Neural cell (in vitro differentiated cells): ENCODE measurements at regions not wholly inside any gene's neighbourhood (a gene's known extent, or its start where the extent isn't known, plus 50 kb on each side); places are given as distances from the start of the nearest gene placed in this dataset.

Source experiments
- EP300 ChIP-seq: fragments of 450-650 bp; conservative IDR thresholded peaks from 2 replicates; pipeline ENCODE4 v1.6.1; 2014; ENCODE audit warnings: antibody characterized with exemption, mild to moderate bottlenecking, moderate library complexity; ENCODE audit not compliant: poor library complexity, severe bottlenecking
- EZH2 ChIP-seq: fragments of 200-600, 300-800 bp; shearing (Covaris generic), sonication (generic); IDR thresholded peaks from 2 replicates; pipeline ENCODE4 v1.6.1; 2014; ENCODE audit warnings: antibody characterized with exemption, low read length, borderline replicate concordance, mild to moderate bottlenecking; ENCODE audit not compliant: insufficient read depth, poor library complexity, severe bottlenecking
- TAF1 ChIP-seq: IDR thresholded peaks from 2 replicates; pipeline ENCODE4 v1.6.1; 2012; ENCODE audit warnings: low read depth
- TF ChIP-seq, protein P1 (sequence below): IDR thresholded peaks from 2 replicates; pipeline ENCODE4 v1.6.1; 2012; ENCODE audit warnings: borderline replicate concordance
- TF ChIP-seq, protein P2 (sequence below): fragments of 450-650 bp; IDR thresholded peaks from 2 replicates; pipeline ENCODE4 v1.5.1; 2014; ENCODE audit warnings: antibody characterized with exemption, mild to moderate bottlenecking, moderate library complexity; ENCODE audit not compliant: poor library complexity, severe bottlenecking

DNA sequence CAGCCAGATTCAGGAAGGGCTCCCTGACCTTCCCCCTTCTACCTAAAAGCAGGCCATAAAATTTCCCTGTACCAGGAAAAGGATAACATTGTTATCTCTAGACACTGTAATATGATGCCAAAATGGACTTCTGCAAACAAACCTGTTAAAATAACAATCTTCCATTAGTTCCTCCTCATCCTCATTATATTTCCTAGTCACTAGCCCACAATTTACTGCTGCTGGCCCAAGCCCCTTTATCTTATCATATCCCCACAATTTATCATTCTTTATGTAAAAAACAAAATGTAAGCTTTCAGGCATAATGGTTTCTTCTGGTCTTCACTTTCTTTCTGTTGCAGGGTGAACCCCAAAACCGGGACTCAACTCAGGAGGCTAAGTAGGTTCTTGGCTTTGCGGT lies 1132.1 kb upstream of the CNTN5 start:
- TF ChIP-seq, protein P1, sequence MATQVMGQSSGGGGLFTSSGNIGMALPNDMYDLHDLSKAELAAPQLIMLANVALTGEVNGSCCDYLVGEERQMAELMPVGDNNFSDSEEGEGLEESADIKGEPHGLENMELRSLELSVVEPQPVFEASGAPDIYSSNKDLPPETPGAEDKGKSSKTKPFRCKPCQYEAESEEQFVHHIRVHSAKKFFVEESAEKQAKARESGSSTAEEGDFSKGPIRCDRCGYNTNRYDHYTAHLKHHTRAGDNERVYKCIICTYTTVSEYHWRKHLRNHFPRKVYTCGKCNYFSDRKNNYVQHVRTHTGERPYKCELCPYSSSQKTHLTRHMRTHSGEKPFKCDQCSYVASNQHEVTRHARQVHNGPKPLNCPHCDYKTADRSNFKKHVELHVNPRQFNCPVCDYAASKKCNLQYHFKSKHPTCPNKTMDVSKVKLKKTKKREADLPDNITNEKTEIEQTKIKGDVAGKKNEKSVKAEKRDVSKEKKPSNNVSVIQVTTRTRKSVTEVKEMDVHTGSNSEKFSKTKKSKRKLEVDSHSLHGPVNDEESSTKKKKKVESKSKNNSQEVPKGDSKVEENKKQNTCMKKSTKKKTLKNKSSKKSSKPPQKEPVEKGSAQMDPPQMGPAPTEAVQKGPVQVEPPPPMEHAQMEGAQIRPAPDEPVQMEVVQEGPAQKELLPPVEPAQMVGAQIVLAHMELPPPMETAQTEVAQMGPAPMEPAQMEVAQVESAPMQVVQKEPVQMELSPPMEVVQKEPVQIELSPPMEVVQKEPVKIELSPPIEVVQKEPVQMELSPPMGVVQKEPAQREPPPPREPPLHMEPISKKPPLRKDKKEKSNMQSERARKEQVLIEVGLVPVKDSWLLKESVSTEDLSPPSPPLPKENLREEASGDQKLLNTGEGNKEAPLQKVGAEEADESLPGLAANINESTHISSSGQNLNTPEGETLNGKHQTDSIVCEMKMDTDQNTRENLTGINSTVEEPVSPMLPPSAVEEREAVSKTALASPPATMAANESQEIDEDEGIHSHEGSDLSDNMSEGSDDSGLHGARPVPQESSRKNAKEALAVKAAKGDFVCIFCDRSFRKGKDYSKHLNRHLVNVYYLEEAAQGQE, result no peak
- TF ChIP-seq EZH2 (no peak), TAF1 (no peak), EP300 (no peak)
- TF ChIP-seq, protein P2, sequence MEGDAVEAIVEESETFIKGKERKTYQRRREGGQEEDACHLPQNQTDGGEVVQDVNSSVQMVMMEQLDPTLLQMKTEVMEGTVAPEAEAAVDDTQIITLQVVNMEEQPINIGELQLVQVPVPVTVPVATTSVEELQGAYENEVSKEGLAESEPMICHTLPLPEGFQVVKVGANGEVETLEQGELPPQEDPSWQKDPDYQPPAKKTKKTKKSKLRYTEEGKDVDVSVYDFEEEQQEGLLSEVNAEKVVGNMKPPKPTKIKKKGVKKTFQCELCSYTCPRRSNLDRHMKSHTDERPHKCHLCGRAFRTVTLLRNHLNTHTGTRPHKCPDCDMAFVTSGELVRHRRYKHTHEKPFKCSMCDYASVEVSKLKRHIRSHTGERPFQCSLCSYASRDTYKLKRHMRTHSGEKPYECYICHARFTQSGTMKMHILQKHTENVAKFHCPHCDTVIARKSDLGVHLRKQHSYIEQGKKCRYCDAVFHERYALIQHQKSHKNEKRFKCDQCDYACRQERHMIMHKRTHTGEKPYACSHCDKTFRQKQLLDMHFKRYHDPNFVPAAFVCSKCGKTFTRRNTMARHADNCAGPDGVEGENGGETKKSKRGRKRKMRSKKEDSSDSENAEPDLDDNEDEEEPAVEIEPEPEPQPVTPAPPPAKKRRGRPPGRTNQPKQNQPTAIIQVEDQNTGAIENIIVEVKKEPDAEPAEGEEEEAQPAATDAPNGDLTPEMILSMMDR, result no peak
